ENCODE measurements at regions not wholly inside any gene's neighbourhood (a gene's known extent, or its start where the extent isn't known, plus 50 kb on each side); places are given as distances from the start of the nearest gene placed in this dataset.

DNA sequence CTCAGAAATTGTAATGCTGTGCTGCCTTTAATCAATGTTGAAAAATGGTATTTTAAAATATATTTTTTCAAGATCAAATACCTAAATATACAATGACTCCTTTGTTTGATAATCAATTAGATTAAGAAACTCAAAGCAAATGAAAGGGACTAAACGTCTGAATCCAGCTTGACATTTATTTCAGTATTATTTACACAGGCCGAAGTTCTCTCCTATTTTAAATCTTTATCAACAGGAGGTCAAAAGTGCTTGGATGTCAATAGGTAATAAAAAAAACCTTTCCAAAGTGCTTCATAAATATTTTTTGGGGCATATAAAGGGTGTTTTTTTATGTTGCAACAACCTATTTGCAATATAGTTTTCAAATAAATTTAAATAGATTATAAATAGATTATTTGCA lies 1201.7 kb upstream of the SLC39A10 start:
- no peaks in the 10 kb centered on the region for H3K27me3 ChIP-seq (replicated peaks; ENCODE audit: insufficient read depth, low read depth, low read length, poor library complexity)
- TF ChIP-seq EZH2 (IDR thresholded peaks at IDR 0.05; ENCODE audit: borderline replicate concordance, low read depth, low read length, poor library complexity, severe bottlenecking): no peak
- TF ChIP-seq, protein P1, sequence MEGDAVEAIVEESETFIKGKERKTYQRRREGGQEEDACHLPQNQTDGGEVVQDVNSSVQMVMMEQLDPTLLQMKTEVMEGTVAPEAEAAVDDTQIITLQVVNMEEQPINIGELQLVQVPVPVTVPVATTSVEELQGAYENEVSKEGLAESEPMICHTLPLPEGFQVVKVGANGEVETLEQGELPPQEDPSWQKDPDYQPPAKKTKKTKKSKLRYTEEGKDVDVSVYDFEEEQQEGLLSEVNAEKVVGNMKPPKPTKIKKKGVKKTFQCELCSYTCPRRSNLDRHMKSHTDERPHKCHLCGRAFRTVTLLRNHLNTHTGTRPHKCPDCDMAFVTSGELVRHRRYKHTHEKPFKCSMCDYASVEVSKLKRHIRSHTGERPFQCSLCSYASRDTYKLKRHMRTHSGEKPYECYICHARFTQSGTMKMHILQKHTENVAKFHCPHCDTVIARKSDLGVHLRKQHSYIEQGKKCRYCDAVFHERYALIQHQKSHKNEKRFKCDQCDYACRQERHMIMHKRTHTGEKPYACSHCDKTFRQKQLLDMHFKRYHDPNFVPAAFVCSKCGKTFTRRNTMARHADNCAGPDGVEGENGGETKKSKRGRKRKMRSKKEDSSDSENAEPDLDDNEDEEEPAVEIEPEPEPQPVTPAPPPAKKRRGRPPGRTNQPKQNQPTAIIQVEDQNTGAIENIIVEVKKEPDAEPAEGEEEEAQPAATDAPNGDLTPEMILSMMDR (conservative IDR thresholded peaks at IDR 0.05; ENCODE audit: low read depth, low read length): no peak
- CTCF ChIA-PET: no interaction called here
- H3K27ac ChIP-seq (ENCODE audit: low read depth, low read length, poor library complexity, severe bottlenecking): no peak overlapping the region
- no TSS peak for BruUV-seq (replicated peaks)
- POLR2A ChIA-PET (ENCODE audit: low non-redundant PET): no interaction called here
- no peak overlapping the region for H3K4me3 ChIP-seq (ENCODE audit: low read depth, low read length, poor library complexity, severe bottlenecking)
- no peak for DNase-seq (ENCODE audit: low spot score)
- H3K4me1 ChIP-seq (ENCODE audit: insufficient read depth, low read length, poor library complexity, severe bottlenecking): no peaks in the 10 kb centered on the region
- no peaks in the 10 kb centered on the region for H3K36me3 ChIP-seq (ENCODE audit: insufficient read depth, low read length, poor library complexity, severe bottlenecking)
- intact Hi-C loops (cut with micrococcal nuclease; ENCODE audit: unreplicated experiment): no loop called here
- no peaks in the 10 kb centered on the region for H3K9me3 ChIP-seq (ENCODE audit: low read depth, low read length, poor library complexity, severe bottlenecking)

DNA sequence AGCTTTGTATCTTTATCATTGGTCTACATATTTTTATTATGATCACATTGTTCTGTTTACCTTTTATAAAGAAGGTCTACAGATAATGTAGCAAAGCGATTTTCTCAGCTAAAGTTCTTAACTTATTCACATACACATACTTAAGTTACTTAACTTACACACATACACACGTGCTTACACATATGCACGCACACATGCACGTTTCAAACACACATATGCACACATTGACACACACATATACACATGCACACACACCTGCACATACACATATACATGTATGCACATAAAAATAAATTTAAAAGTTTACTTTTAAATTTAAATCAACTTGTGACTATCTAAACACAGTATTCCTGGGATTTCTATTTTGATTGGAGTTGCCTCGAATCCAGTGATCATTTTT lies 1204.5 kb upstream of the SLC39A10 start:
- BruUV-seq (replicated peaks): no TSS peak
- Histone ChIP-seq H3K4me3 (ENCODE audit: low read depth, low read length, poor library complexity, severe bottlenecking) (no peak overlapping the region), H3K27me3 (replicated peaks; ENCODE audit: insufficient read depth, low read depth, low read length, poor library complexity) (no peaks in the 10 kb centered on the region), H3K4me1 (ENCODE audit: insufficient read depth, low read length, poor library complexity, severe bottlenecking) (no peaks in the 10 kb centered on the region), H3K36me3 (ENCODE audit: insufficient read depth, low read length, poor library complexity, severe bottlenecking) (no peaks in the 10 kb centered on the region), H3K9me3 (ENCODE audit: low read depth, low read length, poor library complexity, severe bottlenecking) (no peaks in the 10 kb centered on the region), H3K27ac (ENCODE audit: low read depth, low read length, poor library complexity, severe bottlenecking) (no peak overlapping the region)
- no peak for TF ChIP-seq EZH2 (IDR thresholded peaks at IDR 0.05; ENCODE audit: borderline replicate concordance, low read depth, low read length, poor library complexity, severe bottlenecking)
- TF ChIP-seq, protein P1 (conservative IDR thresholded peaks at IDR 0.05; ENCODE audit: low read depth, low read length): no peak
- POLR2A ChIA-PET (ENCODE audit: low non-redundant PET): no interaction called here
- CTCF ChIA-PET: no interaction called here
- no peak for DNase-seq (ENCODE audit: low spot score)
- intact Hi-C loops (cut with micrococcal nuclease; ENCODE audit: unreplicated experiment): no loop called here

DNA sequence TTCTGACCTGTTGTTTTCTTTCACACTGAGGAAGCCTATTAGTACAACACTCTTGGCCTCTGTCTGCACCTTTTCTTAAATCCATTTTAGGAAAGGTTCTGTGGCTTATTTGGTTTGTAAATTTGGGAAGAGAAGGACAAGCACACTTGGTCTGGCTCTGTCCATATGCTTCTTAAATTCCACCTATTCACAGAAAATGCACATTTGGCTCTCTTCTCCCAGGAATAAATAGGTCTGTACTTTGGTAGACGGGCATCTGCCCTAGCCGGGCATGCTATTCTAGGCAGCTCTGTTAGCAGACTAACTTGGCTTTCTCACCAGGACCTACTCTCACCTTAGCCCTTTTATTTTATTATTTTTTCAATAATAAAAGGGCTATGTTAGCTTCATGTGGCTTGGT lies 1211.8 kb upstream of the SLC39A10 start:
- POLR2A ChIA-PET (ENCODE audit: low non-redundant PET): no interaction called here

More for the DNA sequence above, 1211.8 kb upstream of the SLC39A10 start:
- no peak for TF ChIP-seq EZH2 (IDR thresholded peaks at IDR 0.05; ENCODE audit: borderline replicate concordance, low read depth, low read length, poor library complexity, severe bottlenecking)
- TF ChIP-seq, protein P1 (conservative IDR thresholded peaks at IDR 0.05; ENCODE audit: low read depth, low read length): no peak
- H3K9me3 ChIP-seq (ENCODE audit: low read depth, low read length, poor library complexity, severe bottlenecking): no peaks in the 10 kb centered on the region
- no peaks in the 10 kb centered on the region for H3K36me3 ChIP-seq (ENCODE audit: insufficient read depth, low read length, poor library complexity, severe bottlenecking)
- intact Hi-C loops (cut with micrococcal nuclease; ENCODE audit: unreplicated experiment): no loop called here
- H3K27ac ChIP-seq (ENCODE audit: low read depth, low read length, poor library complexity, severe bottlenecking): no peak overlapping the region
- no peak for DNase-seq (ENCODE audit: low spot score)
- no peaks in the 10 kb centered on the region for H3K4me1 ChIP-seq (ENCODE audit: insufficient read depth, low read length, poor library complexity, severe bottlenecking)
- no TSS peak for BruUV-seq (replicated peaks)
- no peak overlapping the region for H3K4me3 ChIP-seq (ENCODE audit: low read depth, low read length, poor library complexity, severe bottlenecking)
- H3K27me3 ChIP-seq (replicated peaks; ENCODE audit: insufficient read depth, low read depth, low read length, poor library complexity): no peaks in the 10 kb centered on the region
- CTCF ChIA-PET: no interaction called here
